WTC11 (cell line): ENCODE measurements at regions not wholly inside any gene's neighbourhood (a gene's known extent, or its start where the extent isn't known, plus 50 kb on each side); places are given as distances from the start of the nearest gene placed in this dataset.
"Not testable (repeated sequence)": the region's sequence is repeated elsewhere in the genome, so short reads cannot be mapped to it uniquely, and the experiment has no call there.

Experiments
- ATAC-seq: fragments of 200-7000 bp; cut with Tn5 transposase; 2 replicates; pipeline ENCODE4 v1.10.0; 2021; ENCODE audit warnings: mild to moderate bottlenecking, moderate library complexity
- CTCF ChIA-PET: fragments of 300-600 bp; sonication (Branson Sonifier 250); formaldehyde crosslinking; loops from one replicate; lab custom pipeline; 2021; ENCODE audit warnings: antibody characterized with exemption; lab: Charles Lee
- POLR2A ChIA-PET: fragments of 350-600 bp; sonication (Branson Sonifier 250); formaldehyde crosslinking; loops from one replicate; lab custom pipeline; 2021; ENCODE audit warnings: antibody characterized with exemption; lab: Charles Lee
- DNase-seq: peaks from one replicate; pipeline ENCODE4 v3.0.0; 2021; ENCODE audit warnings: low spot score
- H3K27ac Mint-ChIP-seq: 2 replicates; pipeline ENCODE4 v1.8.0; 2021; ENCODE audit warnings: mixed read lengths
- H3K27me3 Mint-ChIP-seq: 2 replicates; pipeline ENCODE4 v1.8.0; 2021; ENCODE audit warnings: low read depth, mild to moderate bottlenecking, moderate library complexity, mixed read lengths
- H3K36me3 Mint-ChIP-seq: 2 replicates; pipeline ENCODE4 v1.8.0; 2021; ENCODE audit warnings: mixed read lengths
- H3K4me1 Mint-ChIP-seq: 2 replicates; pipeline ENCODE4 v1.8.0; 2022; ENCODE audit warnings: mixed read lengths
- H3K4me3 Mint-ChIP-seq: 2 replicates; pipeline ENCODE4 v1.8.0; 2021; ENCODE audit warnings: mild to moderate bottlenecking, moderate library complexity, mixed read lengths
- H3K9me3 Mint-ChIP-seq: 2 replicates; pipeline ENCODE4 v1.8.0; 2021; ENCODE audit warnings: mixed read lengths
- CREB1 ChIP-seq: sonication (generic); formaldehyde crosslinking; IDR thresholded peaks from 2 replicates; pipeline ENCODE4 v1.8.0; 2023; ENCODE audit warnings: mild to moderate bottlenecking, missing genetic modification reagents
- CTCF ChIP-seq: fragments of 200-600 bp; IDR thresholded peaks from 2 replicates; pipeline ENCODE4 v1.8.0; 2022; ENCODE audit warnings: antibody characterized with exemption
- E2F4 ChIP-seq: sonication (generic); formaldehyde crosslinking; IDR thresholded peaks from 2 replicates; pipeline ENCODE4 v1.8.1; 2022; ENCODE audit warnings: low read depth, mild to moderate bottlenecking, moderate library complexity, missing genetic modification reagents, borderline replicate concordance
- ELF4 ChIP-seq: sonication (generic); formaldehyde crosslinking; IDR thresholded peaks from 2 replicates; pipeline ENCODE4 v1.8.1; 2022; ENCODE audit warnings: low read depth, mild to moderate bottlenecking, moderate library complexity, missing genetic modification reagents
- EMX1 ChIP-seq: fragments of 250-450 bp; sonication (Bioruptor Pico); IDR thresholded peaks from 2 replicates; pipeline ENCODE4 v1.8.0; 2021; ENCODE audit warnings: mild to moderate bottlenecking
- ESRRA ChIP-seq: sonication (generic); formaldehyde crosslinking; IDR thresholded peaks from 2 replicates; pipeline ENCODE4 v1.8.1; 2022; ENCODE audit warnings: mild to moderate bottlenecking, missing genetic modification reagents, borderline replicate concordance
- FOXK1 ChIP-seq: sonication (generic); formaldehyde crosslinking; IDR thresholded peaks from 2 replicates; pipeline ENCODE4 v1.8.0; 2022; ENCODE audit warnings: mild to moderate bottlenecking, moderate library complexity, missing genetic modification reagents
- KAT7 ChIP-seq: sonication (generic); formaldehyde crosslinking; IDR thresholded peaks from 2 replicates; pipeline ENCODE4 v1.8.1; 2023; ENCODE audit warnings: missing genetic modification reagents, mild to moderate bottlenecking, borderline replicate concordance
- MXD4 ChIP-seq: fragments of 250-450 bp; sonication (Bioruptor Pico); IDR thresholded peaks from 2 replicates; pipeline ENCODE4 v1.8.0; 2021; ENCODE audit warnings: mild to moderate bottlenecking, moderate library complexity, borderline replicate concordance
- MYBL2 ChIP-seq: sonication (generic); formaldehyde crosslinking; IDR thresholded peaks from 2 replicates; pipeline ENCODE4 v1.8.1; 2023; ENCODE audit warnings: mild to moderate bottlenecking, moderate library complexity, missing genetic modification reagents
- PREB ChIP-seq: sonication (generic); formaldehyde crosslinking; IDR thresholded peaks from 2 replicates; pipeline ENCODE4 v1.8.1; 2022; ENCODE audit warnings: mild to moderate bottlenecking, missing genetic modification reagents, moderate library complexity, borderline replicate concordance
- PRRX2 ChIP-seq: fragments of 250-450 bp; sonication (Bioruptor Pico); IDR thresholded peaks from 2 replicates; pipeline ENCODE4 v1.8.0; 2021; ENCODE audit warnings: mild to moderate bottlenecking
- RELA ChIP-seq: sonication (generic); formaldehyde crosslinking; IDR thresholded peaks from 2 replicates; pipeline ENCODE4 v1.8.1; 2022; ENCODE audit warnings: missing genetic modification reagents, mild to moderate bottlenecking, borderline replicate concordance
- SMAD3 ChIP-seq: sonication (generic); formaldehyde crosslinking; IDR thresholded peaks from 2 replicates; pipeline ENCODE4 v1.8.0; 2022; ENCODE audit warnings: missing genetic modification reagents, mild to moderate bottlenecking, borderline replicate concordance
- TEAD4 ChIP-seq: sonication (generic); formaldehyde crosslinking; IDR thresholded peaks from 2 replicates; pipeline ENCODE4 v1.8.0; 2022; ENCODE audit warnings: mild to moderate bottlenecking, missing genetic modification reagents
- ZSCAN18 ChIP-seq: fragments of 250-450 bp; sonication (Bioruptor Pico); IDR thresholded peaks from 2 replicates; pipeline ENCODE4 v2.1.2; 2022; ENCODE audit warnings: mild to moderate bottlenecking, moderate library complexity

- H3K27me3 Mint-ChIP-seq = peaks cover 21% of the 10 kb centered on the region
- peaks cover 36% of the 10 kb centered on the region for H3K4me1 Mint-ChIP-seq
- H3K36me3 Mint-ChIP-seq = peaks cover 41% of the 10 kb centered on the region
- DNase-seq (no peak), ATAC-seq (no peak; the same call in 1 of the 2 replicates)
- TF ChIP-seq SMAD3 (CRISPR knock-in tag) = no peak
- TF ChIP-seq E2F4 (CRISPR knock-in tag) = no peak
- TF ChIP-seq KAT7 = no peak
- no peak for TF ChIP-seq ELF4 (CRISPR knock-in tag)
- TF ChIP-seq TEAD4 = no peak
- TF ChIP-seq PREB (CRISPR knock-in tag) = no peak
- TF ChIP-seq ZSCAN18 (CRISPR knock-in tag) = no peak
- peak overlapping the region; percentile 27; the same call in 1 of the 2 replicates for H3K4me3 Mint-ChIP-seq
- ChIA-PET POLR2A (no interaction called here), CTCF (no interaction called here)
- peak overlapping the region; percentile 93; the same call in 1 of the 2 replicates for H3K27ac Mint-ChIP-seq
- peaks cover 39% of the 10 kb centered on the region for H3K9me3 Mint-ChIP-seq
Observed at GRCh38 chr14:101294136-101294535, 267.2 kb upstream of the DIO3 start.

GRCh38 chr14:101299781-101300180, 261.5 kb upstream of the DIO3 start:
- ATAC-seq, H3K4me3 Mint-ChIP-seq, H3K27me3 Mint-ChIP-seq, DNase-seq, H3K27ac Mint-ChIP-seq, CTCF ChIA-PET: not testable (repeated sequence)
- H3K9me3 Mint-ChIP-seq = peaks cover 35% of the 10 kb centered on the region
- H3K36me3 Mint-ChIP-seq = peaks cover 34% of the 10 kb centered on the region
- POLR2A ChIA-PET = interaction anchor here (0.7 kb wide), 1 partner anchor 1531 kb away, joined by 4 read pairs; no protein-coding TSS in a partner anchor
- peaks cover 23% of the 10 kb centered on the region for H3K4me1 Mint-ChIP-seq

GRCh38 chr14:101301011-101301410, 260.3 kb upstream of the DIO3 start:
- peak; percentile 79 for ATAC-seq

GRCh38 chr14:101307162-101307561, 254.1 kb upstream of the DIO3 start:
- H3K27ac Mint-ChIP-seq, DNase-seq, H3K4me3 Mint-ChIP-seq, H3K27me3 Mint-ChIP-seq, CTCF ChIA-PET, POLR2A ChIA-PET, H3K36me3 Mint-ChIP-seq, ATAC-seq: not testable (repeated sequence)
- Mint-ChIP-seq H3K9me3 (peaks cover 11% of the 10 kb centered on the region), H3K4me1 (peaks cover 11% of the 10 kb centered on the region)

More at GRCh38 chr14:101301011-101301410, 260.3 kb upstream of the DIO3 start:
- Mint-ChIP-seq H3K4me1 (peaks cover 23% of the 10 kb centered on the region), H3K27me3 (peaks cover 9% of the 10 kb centered on the region), H3K4me3 (no peak overlapping the region), H3K9me3 (peaks cover 23% of the 10 kb centered on the region), H3K36me3 (peaks cover 22% of the 10 kb centered on the region), H3K27ac (peak overlapping the region; percentile 85)
- DNase-seq = no peak
- CTCF ChIA-PET = interaction anchor here (1.1 kb wide), 1 partner anchor 65 kb away, joined by 3 read pairs; no protein-coding TSS in a partner anchor
- TF ChIP-seq MYBL2 (no peak), CREB1 (no peak), ESRRA (CRISPR knock-in tag) (no peak), CTCF (no peak), MXD4 (CRISPR knock-in tag) (no peak), FOXK1 (CRISPR knock-in tag) (no peak), EMX1 (CRISPR knock-in tag) (no peak), PRRX2 (CRISPR knock-in tag) (no peak), RELA (CRISPR knock-in tag) (no peak)
- TF ChIP-seq, all 79 proteins: peak for 0
- POLR2A ChIA-PET = no interaction called here

GRCh38 chr14:101311186-101311585, 250.1 kb upstream of the DIO3 start:
- H3K4me3 Mint-ChIP-seq, CTCF ChIA-PET, ATAC-seq, H3K27ac Mint-ChIP-seq, POLR2A ChIA-PET, DNase-seq: not testable (repeated sequence)
- Mint-ChIP-seq H3K9me3 (peaks cover 30% of the 10 kb centered on the region), H3K36me3 (peaks cover 11% of the 10 kb centered on the region), H3K4me1 (peaks cover 11% of the 10 kb centered on the region), H3K27me3 (peaks cover 10% of the 10 kb centered on the region)
